WTC11 (cell line): ENCODE measurements at regions not wholly inside any gene's neighbourhood (a gene's known extent, or its start where the extent isn't known, plus 50 kb on each side); places are given as distances from the start of the nearest gene placed in this dataset.

ENCODE experiments used
- CTCF ChIP-seq: fragments of 200-600 bp; IDR thresholded peaks from 2 replicates; pipeline ENCODE4 v1.8.0; 2022; ENCODE audit warnings: antibody characterized with exemption
- FOXJ3 ChIP-seq: sonication (generic); formaldehyde crosslinking; IDR thresholded peaks from 2 replicates; pipeline ENCODE4 v1.9.0; 2021; ENCODE audit warnings: missing genetic modification reagents, mild to moderate bottlenecking, borderline replicate concordance
- SOX15 ChIP-seq: fragments of 250-450 bp; sonication (Bioruptor Pico); IDR thresholded peaks from 2 replicates; pipeline ENCODE4 v1.9.0; 2021; ENCODE audit warnings: mild to moderate bottlenecking
- TP53 ChIP-seq: sonication (generic); formaldehyde crosslinking; IDR thresholded peaks from 2 replicates; pipeline ENCODE4 v1.8.1; 2023; ENCODE audit warnings: mild to moderate bottlenecking, missing genetic modification reagents
- USF2 ChIP-seq: sonication (generic); formaldehyde crosslinking; IDR thresholded peaks from 2 replicates; pipeline ENCODE4 v1.8.1; 2023; ENCODE audit warnings: mild to moderate bottlenecking, missing genetic modification reagents, moderate library complexity

GRCh38 chrX:43527801-43528200 is 128.3 kb upstream of the MAOA start:
- no peak for TF ChIP-seq USF2 (CRISPR knock-in tag)
- TF ChIP-seq TP53 (CRISPR knock-in tag): no peak
- TF ChIP-seq SOX15 (CRISPR knock-in tag): no peak
- no peak for TF ChIP-seq CTCF
- no peak for TF ChIP-seq FOXJ3 (CRISPR knock-in tag)
